ENCODE measurements at regions not wholly inside any gene's neighbourhood (a gene's known extent, or its start where the extent isn't known, plus 50 kb on each side); places are given as distances from the start of the nearest gene placed in this dataset.
"Not testable (repeated sequence)": the region's sequence is repeated elsewhere in the genome, so short reads cannot be mapped to it uniquely, and the experiment has no call there.

DNA sequence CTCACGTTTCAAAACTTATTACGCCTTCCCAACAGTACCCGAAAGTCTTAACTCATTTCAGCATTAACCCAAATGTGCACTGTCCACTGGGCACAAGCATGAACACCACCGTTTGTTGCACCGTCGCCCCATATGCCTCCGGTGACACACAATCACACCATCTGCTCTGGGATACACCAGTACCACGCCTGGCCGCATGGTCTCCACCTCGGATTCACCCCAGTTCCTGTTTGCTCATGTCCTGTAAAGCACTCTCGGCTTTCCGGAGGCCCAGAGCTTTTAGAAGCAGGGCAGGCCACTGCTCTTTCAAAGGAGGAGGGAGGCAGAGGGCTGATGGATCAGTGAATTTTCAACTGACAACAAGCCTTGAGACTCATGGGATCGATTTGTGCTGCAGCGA, 1570.0 kb upstream of the DEFB115 start:
- TF ChIP-seq ZNF274 (IDR thresholded peaks at IDR 0.05; ENCODE audit: low read depth, low read length): no peak
- no peak overlapping the region for H3K4me3 ChIP-seq (ENCODE audit: low read length)

DNA sequence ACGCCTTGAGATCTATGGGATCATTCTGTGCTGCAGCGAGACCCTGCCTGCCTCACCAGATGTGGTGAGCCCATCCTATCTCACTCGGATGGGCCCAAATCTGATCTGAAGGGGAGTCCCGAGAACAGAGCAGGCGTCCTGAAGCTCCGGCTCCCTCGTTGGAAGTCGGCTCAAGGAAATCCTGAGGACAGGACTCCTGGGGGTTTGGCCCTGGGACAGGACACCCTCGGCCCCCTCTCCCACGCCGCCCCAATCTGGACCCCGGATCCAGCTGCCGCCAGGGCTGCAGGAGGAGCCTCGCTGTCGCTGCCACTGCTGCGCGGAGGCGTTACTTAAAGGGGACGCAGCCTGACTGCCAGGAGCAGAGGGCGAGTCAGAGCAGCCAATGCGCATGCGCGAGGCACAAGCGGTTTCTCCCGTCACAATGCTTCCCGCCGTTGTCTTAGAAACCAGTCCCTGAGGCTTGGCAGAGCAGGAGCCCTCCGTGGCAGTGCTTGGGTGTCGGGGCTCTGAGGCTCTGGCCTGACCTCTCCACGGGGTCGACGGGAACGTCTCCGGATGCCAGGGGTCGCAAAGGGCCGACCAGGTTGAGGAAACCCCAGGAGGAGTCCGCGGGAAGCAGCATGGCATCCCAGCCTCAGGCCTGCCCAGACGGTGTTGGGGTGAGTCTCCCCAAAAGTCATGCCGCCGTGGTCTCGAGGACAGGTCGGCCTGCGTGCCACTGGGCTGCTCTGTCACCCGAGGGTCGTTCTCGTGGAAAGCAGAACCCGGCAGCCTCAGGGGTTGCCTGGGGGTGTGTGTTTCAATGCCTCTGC, 1567.8 kb upstream of the DEFB115 start:
- no peak for TF ChIP-seq ZNF274 (IDR thresholded peaks at IDR 0.05; ENCODE audit: low read depth, low read length)
- H3K4me3 ChIP-seq (ENCODE audit: low read length): peak overlapping the region; percentile 16; the same call in 1 of the 2 replicates

DNA sequence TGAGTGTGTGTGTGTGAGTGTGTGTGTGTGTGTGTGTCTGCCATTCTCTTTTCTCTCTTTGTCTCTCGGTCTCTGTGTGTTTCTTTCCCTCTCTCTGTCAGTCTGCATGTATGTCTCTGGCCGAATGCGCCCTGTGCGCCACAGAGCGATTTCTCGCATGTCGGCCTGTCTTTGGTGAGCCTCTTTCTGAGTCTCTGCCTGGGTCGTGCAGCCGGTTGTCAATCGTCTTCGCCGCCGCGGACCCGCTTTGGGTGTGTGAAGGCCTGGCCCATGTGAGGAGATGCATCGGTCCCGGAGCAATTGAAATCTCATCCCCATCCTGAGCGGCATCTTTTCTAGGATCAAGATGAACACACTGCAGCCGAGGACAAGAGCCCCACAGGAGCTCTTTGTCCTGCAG, 1567.2 kb upstream of the DEFB115 start:
- no peak for TF ChIP-seq ZNF274 (IDR thresholded peaks at IDR 0.05; ENCODE audit: low read depth, low read length)
- H3K4me3 ChIP-seq (ENCODE audit: low read length): no peak overlapping the region

- no peak overlapping the region for H3K4me3 ChIP-seq (ENCODE audit: low read length)
- no peak for TF ChIP-seq ZNF274 (IDR thresholded peaks at IDR 0.05; ENCODE audit: low read depth, low read length)
These were observed 1516.9 kb upstream of the DEFB115 start for GRCh38 chr20:29740601-29740950.

DNA sequence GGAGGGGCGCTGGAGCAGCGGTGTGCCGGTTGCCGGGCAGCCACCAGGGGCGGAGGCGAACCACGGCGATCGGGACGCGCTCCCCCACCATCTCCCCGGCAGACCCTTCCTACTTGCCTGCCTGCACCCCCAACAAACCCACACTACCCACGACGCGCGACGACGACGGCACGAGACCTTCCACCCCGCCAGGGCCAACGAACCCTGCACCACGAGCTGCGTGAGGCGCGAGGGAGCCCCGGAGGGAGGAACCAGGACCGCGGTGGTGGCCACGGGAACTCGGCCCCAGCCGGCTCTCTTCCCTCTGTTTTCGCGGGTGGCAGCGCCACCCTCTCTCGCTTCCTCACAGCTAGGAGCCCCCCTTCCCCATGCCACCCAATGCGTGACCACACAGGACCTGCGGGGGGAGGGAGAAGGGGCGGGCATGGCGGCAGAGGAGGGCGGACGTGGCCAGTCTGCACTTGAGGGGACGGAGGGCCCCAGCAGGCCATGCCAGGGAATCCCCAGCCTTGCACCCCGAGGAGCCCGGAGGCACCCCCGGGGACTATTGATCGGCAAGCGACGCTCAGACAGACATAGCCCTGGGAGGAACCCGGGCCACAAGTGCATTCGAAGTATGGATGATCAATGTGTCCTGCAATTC, 1516.4 kb upstream of the DEFB115 start:
- TF ChIP-seq ZNF274 (IDR thresholded peaks at IDR 0.05; ENCODE audit: low read depth, low read length): no peak
- no peak overlapping the region for H3K4me3 ChIP-seq (ENCODE audit: low read length)

GRCh38 chr20:29741594-29741893, 1515.9 kb upstream of the DEFB115 start:
- TF ChIP-seq ZNF274 (IDR thresholded peaks at IDR 0.05; ENCODE audit: low read depth, low read length): no peak
- no peak overlapping the region for H3K4me3 ChIP-seq (ENCODE audit: low read length)

GRCh38 chr20:29741894-29742698, 1515.4 kb upstream of the DEFB115 start:
- H3K4me3 ChIP-seq (ENCODE audit: low read length): no peak overlapping the region
- no peak for TF ChIP-seq ZNF274 (IDR thresholded peaks at IDR 0.05; ENCODE audit: low read depth, low read length)

- H3K4me3 ChIP-seq (ENCODE audit: low read length): no peak overlapping the region
- no peak for TF ChIP-seq ZNF274 (IDR thresholded peaks at IDR 0.05; ENCODE audit: low read depth, low read length)
These were observed 1514.8 kb upstream of the DEFB115 start for GRCh38 chr20:29742699-29743100.

GRCh38 chr20:29743101-29743931, 1514.1 kb upstream of the DEFB115 start:
- no peak for TF ChIP-seq ZNF274 (IDR thresholded peaks at IDR 0.05; ENCODE audit: low read depth, low read length)
- H3K4me3 ChIP-seq (ENCODE audit: low read length): no peak overlapping the region

DNA sequence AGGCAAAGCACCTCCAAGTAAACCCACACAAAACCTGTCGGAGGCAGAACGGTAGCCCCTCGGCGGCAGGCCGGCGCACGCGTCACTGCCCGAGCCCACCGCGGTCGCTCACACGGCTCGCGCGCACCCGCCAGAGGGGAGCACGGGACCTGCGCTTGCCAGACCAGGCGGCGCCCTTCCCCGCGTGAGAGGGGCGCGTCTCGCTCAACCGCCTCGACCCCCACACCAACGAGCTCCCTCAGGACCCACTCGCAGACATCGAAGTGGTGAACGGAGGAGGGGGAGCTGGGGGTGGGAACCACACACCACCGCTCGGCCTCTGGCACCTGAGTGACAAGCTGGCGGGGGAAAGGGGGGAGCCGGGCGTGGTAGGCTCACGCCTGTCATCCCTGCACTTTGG, 1513.4 kb upstream of the DEFB115 start:
- TF ChIP-seq ZNF274 (IDR thresholded peaks at IDR 0.05; ENCODE audit: low read depth, low read length): no peak
- H3K4me3 ChIP-seq (ENCODE audit: low read length): no peak overlapping the region

GRCh38 chr20:29745534-29746245, 1511.8 kb upstream of the DEFB115 start:
- not testable (repeated sequence) for H3K4me3 ChIP-seq (ENCODE audit: low read length)

- no peak for TF ChIP-seq ZNF274 (IDR thresholded peaks at IDR 0.05; ENCODE audit: low read depth, low read length)
- H3K4me3 ChIP-seq (ENCODE audit: low read length): no peak overlapping the region
These were observed 1507.1 kb upstream of the DEFB115 start for GRCh38 chr20:29750268-29750899.

- not testable (repeated sequence) for H3K4me3 ChIP-seq (ENCODE audit: low read length)
These were observed 1504.6 kb upstream of the DEFB115 start for GRCh38 chr20:29752644-29753425.

GRCh38 chr20:29753426-29753746, 1504.1 kb upstream of the DEFB115 start:
- not testable (repeated sequence) for H3K4me3 ChIP-seq (ENCODE audit: low read length)

- not testable (repeated sequence) for H3K4me3 ChIP-seq (ENCODE audit: low read length)
These were observed 1503.6 kb upstream of the DEFB115 start for GRCh38 chr20:29753879-29754278.

DNA sequence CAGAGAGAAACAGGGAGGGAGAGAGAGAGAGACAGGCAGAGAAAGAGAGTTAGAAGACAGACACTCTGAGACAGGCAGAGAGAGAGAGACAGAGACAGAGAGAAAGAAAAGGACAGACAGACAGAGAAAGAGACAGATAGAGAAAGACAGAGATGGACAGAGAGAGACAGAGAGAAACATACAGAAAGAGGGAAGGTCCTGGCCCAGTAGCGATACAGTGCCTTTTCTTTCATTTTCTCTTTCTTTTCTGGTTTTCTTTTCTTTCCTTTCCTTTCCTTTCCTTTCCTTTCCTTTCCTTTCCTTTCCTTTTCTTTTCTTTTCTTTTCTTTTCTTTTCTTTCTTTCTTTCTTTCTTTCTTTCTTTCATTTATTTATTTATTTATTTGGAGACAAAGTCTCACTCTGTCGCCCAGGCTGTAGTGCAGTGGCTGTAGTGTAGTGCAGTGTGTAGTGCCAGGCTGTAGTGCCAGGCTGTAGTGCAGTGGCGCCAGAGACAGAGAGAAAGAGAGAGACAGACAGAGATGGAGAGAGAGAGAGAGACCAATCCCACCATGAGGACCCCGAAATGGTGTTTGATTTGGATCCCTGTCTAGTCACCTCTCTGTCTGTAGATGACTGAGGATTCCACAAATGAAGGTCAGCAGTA, 1501.5 kb upstream of the DEFB115 start:
- not testable (repeated sequence) for H3K4me3 ChIP-seq (ENCODE audit: low read length)

Measured in GM08714 (cell line).